HG03175 (cell line): ENCODE measurements at regions not wholly inside any gene's neighbourhood (a gene's known extent, or its start where the extent isn't known, plus 50 kb on each side); places are given as distances from the start of the nearest gene placed in this dataset.
"Not testable (repeated sequence)": the region's sequence is repeated elsewhere in the genome, so short reads cannot be mapped to it uniquely, and the experiment has no call there.

Source experiments
- ATAC-seq: cut with Tn5 transposase; IDR thresholded peaks from one replicate; pipeline ENCODE4 v1.9.1; 2021; ENCODE audit warnings: mild to moderate bottlenecking, moderate library complexity; ENCODE audit not compliant: unreplicated experiment

DNA sequence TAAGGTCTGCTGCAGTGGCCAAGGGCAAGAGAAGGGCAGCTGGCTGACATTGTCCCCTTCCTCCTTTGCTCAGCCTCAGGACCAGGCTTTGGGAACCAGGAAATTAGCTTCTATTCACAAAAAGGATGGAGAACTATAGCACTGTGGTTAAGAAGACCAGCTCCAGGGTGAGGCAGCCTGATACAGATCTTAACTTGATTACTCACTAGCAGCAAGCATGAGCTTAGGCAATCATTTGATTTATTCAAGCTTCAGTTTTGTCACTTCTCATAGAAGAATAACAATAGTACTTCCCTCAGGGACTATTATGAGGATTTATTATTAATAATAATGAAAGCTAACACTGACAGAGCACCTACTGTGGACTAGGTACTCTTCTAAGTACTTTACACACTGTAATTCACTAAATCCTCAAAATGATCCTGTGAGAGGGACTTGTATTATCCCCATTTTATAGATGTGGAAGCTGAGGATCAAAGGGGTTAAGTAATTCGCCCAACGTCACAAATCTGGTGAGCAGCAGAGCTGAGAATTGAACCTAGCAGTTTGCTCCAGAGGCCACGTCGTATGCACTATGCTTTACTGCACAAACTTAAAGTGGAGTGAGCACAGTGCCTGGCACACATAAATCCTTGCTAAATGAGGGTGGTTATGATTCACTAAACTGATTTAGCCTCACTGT, 130.4 kb upstream of the PAK3 start:
- no peak for ATAC-seq

DNA sequence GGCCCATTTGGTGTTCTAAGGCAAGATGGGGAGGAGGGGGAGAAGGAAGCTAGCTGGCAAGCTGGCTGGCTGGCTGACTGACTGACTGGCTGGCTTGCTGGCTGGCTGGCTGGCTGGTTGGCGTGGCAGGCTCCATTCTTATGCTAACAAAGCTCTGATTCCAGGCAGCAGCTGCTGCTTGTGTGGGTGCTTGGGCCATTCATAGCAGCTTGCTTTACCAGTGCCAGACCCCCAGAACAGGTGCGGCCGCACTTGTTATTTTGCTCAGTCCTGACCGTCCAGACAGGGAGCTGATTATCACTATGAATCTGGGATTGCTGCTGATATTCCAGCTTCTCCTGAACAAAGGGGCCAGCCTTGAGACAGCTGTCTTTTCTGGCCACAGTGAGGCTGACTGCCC, 131.2 kb upstream of the PAK3 start:
- no peak for ATAC-seq

DNA sequence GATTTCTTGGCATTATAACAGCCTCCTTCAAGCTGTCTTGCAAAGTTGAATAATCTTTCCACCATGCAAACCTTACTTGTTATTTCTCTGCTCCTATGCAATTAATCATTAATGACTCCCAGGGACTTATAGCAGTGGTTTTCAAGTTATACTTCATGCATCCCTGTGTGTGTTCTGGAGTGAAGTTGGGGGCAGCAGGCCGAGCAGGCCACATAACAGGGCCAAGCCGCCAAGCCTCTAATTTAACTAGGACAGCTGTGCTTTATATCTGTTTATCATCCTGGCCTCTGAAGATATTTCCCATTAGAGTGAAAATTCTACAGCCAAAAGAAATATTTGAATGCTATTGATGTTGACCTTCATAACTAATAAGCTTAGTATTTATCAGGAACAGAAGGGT, 133.5 kb upstream of the PAK3 start:
- no peak for ATAC-seq

DNA sequence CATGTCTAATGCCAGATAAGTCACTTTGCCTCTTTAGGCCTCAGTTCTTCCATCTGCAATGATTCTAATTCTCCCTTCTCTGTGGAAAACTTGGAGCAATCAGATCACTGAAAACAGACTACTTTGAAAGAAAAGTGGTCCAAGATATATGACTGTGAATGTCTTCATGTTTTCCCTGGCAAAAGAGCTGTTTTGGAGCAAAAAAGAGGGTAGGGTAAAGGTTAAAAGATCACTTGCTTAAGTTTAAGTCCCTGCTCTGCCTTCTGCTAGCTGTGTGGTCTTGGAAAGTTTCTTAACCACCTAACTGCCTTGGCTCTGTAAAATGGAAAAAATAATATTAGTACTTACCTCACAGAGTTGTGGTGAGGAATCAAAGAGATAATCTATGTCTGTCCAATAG, 140.3 kb upstream of the PAK3 start:
- ATAC-seq: no peak

DNA sequence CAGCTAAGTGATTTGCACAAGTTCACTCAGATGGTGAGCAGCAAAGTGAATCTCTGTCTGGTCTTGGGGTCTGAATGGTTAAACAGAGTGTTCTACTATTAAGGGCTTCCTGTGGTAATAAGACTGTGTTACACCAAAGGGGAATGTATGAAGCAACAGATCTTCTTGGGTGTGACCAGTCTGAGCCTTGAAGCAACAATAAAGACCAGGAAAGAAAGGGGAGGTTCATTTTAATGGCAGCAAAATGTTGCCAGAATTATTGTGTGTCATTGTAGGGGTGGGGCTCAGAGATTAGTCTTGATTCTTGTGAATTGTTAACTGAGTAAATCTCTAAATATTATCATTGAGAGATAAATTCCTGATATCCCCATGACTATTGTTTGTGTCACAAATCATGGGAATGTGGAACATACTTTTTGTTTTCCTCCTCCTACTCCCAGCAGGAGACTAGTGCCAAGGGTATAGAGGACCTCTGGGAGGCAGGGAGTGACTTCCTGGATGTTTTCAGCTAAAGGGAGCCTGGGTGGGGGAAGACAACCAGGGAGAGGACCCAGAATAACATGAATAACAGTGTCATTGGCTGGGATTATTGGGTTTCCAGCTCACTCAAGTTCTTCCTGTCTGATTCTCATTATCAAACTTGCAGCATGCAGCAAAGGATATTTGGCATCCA, 141.4 kb upstream of the PAK3 start:
- no peak for ATAC-seq

DNA sequence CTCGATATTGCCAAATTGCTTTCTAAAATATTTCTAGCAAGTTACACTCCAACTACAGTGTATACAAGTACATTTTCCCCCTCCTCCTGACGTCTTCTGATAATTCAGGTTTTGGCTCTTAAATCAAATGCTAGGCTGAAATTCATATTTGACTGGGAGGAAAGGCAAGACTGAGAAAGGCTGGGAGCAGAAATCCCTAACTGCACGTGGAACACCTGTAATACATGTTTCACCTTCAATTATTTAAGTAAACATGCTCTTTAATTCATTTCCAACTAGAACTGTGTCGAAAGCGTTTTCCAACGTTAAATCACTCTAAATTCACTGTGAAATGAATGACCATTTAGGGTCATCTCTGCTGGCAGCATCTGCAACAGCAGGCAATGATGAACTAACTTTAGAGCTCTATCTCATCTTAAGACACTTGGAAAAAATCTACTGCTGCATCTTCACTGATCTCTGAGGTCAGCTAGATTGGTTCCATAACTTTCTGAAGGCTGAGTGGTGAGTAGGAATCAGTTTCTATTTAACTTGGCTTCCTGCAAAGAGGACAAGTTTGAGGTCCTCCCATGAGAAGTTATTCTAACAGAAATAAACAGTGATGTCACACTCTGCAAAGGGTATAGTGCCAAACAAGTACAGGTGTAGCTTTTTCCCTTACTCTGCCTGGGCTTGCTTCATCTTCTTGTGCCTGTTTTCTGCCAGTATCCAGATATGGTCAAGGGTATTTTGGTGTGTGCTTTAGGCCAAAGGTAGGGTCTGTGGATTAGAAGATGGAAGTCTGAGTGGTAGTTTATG, 144.3 kb upstream of the PAK3 start:
- ATAC-seq: no peak

DNA sequence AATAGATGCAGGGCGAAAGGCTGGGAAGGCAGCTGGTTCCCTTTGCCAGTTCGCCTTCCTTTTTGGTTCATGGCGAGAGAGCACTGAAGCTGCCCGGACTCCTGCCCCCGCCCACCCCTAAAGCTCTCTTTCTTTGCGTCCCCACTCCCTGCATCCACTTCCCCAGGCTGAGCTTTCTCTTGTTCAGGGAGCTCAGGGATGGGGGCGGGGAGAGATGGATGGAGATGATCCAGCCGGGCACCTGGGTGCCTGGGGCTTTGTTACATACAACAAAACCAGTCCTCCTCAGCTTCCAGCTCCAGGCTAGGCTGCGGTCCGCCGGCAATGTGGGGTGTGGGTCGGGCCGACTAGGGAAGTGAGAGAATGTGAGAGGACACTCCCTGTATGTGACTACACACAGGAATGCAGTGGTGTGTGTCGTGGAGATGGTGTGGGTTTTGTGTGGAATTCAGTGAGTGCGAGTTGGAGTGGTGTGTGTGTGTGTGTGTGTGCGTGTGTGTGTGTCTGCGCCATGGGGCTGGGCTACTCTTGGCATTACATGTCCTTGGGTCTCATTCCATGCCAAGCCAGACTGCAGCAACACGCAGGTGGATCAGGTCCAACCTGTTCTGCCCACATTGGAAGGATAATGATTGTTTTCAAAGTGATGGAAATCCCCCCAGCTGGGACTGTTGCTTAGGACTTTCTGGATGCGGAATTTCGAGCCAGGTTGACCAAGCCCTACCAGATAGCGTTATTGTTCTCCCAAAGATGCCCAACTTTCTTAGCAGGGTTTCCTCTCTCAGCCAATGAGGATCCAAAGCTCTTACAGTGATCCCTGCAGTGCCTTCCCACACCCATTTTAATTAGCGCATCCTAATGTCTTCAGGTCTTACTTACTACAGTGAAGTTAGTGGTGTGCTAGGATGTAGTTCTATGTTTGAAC, 149.4 kb upstream of the CHRDL1 start:
- ATAC-seq: no peak

DNA sequence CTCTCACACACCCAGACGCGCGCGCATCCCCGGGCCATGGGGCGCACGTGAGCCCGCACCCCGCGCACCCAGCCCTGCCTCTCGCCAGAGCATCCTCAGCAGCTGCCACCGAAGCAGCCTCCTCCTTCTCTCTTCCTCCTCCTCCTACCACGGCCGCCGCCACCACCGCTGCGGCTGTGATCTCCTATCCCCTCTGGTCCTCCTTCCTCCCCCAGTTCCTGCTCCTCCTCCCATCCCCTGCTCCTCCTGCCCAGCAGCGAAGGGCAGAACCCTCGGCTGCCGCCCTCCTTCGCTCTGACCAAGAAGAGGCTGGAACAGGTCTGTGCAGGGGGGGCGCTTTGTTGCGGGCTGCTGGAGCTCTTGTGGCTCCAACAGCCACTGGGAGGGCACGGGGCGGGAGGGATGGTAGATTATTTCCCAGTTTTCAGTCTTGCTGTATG, 148.7 kb upstream of the CHRDL1 start:
- ATAC-seq: no peak

DNA sequence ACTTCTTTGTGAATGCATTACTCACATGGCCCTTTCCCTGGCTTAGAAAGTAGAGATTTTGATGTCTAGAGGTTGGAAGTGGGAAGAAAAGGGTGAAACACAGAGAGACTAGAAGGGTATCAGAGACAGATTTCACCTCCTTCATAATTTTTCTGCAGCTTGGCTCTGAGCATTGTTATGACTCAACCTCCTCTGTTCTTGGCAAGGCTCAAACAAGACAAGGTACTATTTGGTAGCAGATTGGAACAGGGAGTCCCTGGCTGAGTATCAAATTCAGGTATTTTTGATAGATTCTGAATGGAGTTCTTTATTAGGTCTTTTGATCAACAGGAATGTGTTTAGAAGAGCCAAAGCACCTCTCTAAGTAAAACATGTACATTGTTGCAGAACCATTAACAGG, 146.3 kb upstream of the CHRDL1 start:
- no peak for ATAC-seq

DNA sequence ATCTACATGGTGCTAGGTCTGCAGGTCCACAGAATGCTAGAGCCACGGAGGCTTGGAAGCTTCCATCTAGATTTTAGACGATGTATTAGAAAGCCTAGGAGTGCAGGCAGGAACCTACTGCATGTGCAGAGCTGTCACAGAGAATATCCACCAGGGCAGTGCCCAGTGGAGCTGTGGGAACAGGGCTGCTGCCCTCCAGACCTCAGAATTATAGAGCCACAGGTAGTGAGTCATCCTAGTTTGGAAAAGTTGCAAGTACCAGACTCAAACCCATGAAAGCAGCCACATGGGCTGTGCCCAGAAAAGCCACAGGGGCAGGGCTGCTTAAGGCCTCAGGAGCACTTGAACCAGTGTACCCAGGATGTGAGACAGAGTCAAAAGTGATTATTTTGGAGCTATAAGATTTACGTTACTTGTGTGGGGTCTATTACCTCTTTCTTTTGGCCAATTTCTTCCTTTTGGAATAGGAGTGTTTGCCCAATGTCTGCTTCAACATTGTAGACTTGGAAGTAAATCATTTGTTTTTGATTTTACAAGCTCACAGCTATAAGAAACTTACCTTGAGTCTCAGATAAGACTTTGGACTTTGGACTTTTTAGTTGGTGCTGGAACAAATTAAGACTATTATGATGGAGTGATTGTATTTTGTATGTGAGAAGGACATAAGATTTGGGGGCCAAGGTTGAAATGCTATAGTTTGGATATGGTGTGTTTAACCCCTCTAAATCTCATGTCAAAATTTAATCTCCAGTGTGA, 143.5 kb upstream of the CHRDL1 start:
- ATAC-seq: no peak

DNA sequence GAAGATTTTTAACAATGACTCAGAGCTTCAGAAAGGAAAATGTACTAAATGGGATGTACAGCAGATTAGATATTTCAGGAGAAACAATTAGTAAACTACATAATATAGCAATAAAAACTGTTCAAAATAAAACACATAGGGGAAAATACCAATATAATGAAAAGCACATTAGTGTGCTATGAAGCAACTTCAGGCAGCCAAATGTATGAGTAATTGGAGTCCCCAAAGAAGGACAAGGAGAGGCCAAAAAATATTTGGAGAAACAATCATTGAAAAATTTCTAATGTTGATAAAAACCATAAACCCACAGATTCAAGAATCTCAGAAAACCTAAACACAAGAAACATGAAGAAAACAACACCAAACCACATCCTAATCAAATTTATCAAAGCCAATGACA, 129.3 kb upstream of the CHRDL1 start:
- ATAC-seq: no peak

DNA sequence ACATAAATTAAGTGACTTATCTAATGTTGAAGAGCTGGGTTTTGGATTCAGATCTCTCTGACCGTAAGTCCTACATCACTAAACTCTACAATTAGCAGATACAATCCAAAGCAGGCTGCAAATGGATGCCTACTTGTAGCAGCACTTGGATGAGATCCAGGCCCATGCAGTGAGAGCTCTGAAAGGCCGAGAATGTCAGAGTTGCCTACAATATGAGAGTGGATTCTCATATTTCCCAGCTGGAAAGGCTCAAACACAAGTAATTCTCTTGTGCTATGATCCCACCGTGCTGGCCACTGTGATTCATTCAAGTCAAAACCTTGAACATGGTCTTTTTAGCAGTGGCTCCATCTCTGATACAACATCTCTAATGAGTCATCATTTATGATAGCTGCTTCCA, 125.4 kb upstream of the CHRDL1 start:
- ATAC-seq: no peak

DNA sequence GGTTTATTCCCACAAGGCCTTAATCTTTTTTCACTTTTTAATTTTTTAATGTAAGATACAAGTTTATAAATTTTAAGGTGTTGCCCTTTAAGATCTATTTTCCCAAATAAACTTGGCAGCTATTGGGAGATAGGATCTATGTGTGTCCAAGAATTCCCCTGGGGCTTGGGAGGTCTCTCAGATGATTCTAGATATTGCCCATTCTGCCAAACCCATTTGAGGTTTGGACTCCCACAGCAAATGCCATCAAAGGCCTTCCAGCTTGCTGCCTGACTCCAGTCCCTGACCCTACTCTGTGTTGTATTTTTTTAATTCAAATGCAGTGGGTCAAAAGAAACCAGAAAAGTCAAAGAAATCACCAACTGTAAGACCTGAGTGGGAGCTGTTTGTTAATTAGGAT, 120.0 kb upstream of the CHRDL1 start:
- ATAC-seq: no peak

DNA sequence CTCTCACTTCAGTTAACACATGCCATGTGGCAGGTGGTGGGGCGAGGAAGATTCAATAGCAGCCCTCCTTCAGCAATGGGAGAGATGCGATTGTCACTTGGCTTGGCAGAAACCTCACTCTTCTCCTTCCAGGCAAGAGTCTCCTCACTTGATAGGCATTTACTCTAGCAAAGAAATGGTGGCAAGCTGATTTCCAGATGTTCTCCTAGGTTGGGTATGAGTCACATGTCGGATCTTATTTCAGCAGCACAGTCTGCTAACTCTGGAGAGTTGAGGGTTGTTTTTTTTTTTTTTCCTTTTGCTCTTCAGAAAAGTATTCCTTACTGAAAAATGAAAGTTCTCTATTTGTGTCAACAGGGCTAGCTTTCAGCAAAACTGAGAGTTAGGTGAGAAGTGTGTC, 119.5 kb upstream of the CHRDL1 start:
- ATAC-seq: no peak

DNA sequence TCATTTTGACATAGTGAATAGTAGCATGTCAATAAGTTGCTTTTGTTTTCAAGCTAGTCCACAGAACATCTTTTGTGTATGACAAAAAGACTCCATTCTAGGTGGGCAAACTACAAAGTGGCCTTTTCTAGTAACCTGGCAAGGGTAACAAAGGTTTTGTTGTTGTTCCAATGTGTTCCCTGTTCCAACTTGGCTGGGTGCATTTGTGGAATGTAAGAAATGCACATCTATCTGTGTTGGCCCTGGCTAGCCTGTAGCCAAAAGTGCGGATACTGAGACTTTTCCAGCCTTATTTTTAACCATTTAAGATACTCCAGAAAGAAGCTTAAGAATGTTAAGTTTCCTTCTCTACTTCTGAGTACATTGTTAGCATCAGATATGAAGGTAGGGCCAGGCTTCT, 118.7 kb upstream of the CHRDL1 start:
- ATAC-seq: no peak

DNA sequence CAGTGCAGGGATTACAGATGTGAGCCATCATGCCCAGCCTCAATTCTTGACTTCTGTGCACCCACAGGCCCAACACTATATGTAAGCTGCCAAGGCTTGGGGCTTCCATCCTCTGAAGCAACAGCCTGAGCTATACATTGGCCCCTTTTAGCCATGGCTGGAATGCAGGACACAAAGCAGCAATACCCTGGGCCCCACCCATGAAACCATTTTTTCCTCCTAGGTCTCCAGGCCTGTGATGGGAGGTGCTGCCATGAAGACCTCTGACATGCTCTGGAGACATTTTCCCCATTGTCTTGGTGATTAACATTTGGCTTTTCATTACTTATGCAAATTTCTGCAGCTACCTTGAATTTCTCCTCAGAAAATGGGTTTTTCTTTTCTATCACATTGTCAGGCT, 109.1 kb upstream of the CHRDL1 start:
- not testable (repeated sequence) for ATAC-seq

DNA sequence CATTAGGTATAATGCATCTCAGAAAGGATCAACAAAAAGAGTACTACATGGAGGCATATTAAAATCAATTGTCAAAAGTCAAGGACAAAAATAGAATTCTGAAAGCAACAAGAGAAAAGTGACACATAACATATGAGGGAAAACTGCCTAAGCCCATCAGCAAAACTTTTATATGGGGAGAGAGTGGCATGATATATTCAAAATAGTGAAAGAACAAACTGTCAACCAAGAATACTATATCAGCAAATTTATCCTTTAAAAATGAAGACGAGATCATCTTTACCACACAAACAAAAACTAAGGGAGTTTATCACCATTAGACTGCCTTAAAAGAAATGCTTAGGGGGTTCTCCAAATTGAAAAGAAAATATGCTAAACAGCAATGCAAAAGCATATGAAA, 86.4 kb upstream of the CHRDL1 start:
- no peak for ATAC-seq

DNA sequence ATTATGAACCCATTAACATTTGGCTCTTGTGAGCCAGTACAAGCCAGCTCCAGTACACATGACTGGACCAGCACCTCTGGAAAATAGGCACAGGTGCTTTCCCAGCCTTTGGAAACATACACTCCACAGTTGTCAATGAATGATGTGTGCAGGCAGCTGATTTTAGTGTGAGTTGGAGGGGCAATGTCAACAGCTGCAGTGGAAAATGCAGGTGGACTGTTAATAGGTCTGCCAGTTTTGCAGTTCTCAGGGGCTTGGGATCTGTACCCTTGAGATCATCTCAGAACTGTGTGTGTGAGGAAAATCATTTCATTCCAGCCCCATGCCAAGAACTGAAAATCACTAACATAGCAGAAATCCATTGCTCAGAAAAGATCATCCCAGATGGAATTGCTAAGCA, 81.7 kb upstream of the CHRDL1 start:
- ATAC-seq: no peak

DNA sequence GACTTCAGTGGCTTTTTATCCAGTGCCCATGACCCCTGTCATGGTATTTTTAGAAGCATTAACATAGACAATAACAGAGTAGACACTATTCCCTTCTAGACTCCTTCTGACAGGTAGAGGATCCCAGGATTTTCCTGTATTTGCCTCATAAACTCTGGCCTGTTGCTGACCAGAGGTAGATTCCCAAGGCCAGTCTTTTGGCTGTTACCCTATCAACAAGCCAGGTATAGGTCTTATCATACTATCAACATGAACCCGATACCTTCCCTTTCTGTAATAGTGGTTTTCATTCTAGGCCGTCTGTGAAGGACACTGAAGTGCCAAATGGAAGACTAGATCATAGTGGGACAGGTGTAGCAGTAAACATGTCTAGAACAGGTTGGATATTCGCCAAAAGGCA, 76.2 kb upstream of the CHRDL1 start:
- ATAC-seq: no peak

DNA sequence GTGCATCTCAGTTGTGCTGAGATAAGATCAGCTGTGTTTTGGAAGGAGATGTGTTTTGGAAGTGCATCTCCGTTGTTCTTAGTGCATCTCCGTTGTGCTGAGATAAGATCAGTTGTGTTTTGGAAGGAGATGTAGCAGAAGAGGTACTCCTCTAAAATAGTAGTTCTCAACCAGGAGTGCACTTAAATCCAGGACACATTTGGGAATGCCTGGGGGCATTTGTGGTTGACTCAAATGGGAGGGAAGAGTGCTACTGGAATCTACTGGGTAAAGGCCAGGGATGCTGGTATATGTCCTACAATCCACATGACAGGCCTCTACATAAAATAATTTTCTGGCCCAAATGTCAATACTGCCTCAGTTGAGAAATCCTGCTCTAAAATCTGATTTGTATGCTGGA, 70.8 kb upstream of the CHRDL1 start:
- no peak for ATAC-seq
